GM18520 (cell line): ENCODE measurements at regions not wholly inside any gene's neighbourhood (a gene's known extent, or its start where the extent isn't known, plus 50 kb on each side); places are given as distances from the start of the nearest gene placed in this dataset.
"Not testable (repeated sequence)": the region's sequence is repeated elsewhere in the genome, so short reads cannot be mapped to it uniquely, and the experiment has no call there.

Experiments used
- ATAC-seq: cut with Tn5 transposase; IDR thresholded peaks from one replicate; pipeline ENCODE4 v1.9.1; 2021; ENCODE audit not compliant: unreplicated experiment

- no peak for ATAC-seq
These were observed 201.6 kb upstream of the NANOGP8 start for GRCh38 chr15:35286721-35287120.

DNA sequence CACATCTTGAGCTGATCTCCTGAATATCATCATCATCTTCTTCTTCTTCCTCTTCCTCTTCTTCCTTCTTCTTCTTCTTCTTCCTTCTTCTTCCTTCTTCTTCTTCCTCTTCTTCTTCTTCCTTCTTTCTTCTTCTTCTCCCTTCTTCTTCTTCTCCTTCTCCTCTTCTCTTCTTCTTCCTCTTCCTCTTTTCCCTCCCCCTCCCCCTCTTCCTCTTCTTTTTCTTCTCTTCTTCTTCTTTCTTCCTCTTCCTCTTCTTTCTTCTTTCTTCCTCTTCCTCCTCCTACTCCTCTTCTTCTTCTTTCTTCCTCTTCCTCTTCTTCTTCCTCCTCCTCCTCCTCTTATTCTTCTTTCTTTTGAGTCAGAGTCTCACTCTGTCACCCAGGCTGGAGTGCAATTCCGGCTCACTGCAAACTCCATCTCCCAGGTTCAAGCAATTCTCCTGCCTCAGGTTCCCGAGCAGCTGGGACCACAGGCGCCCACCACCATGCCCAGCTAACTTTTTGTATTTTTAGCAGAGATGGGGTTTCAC lies 197.9 kb upstream of the NANOGP8 start:
- ATAC-seq = no peak

- ATAC-seq = no peak
These were observed 196.4 kb upstream of the NANOGP8 start for GRCh38 chr15:35281515-35281914.

GRCh38 chr15:35279811-35280210 lies 194.7 kb upstream of the NANOGP8 start:
- ATAC-seq = no peak

GRCh38 chr15:35271371-35272043 lies 186.4 kb upstream of the NANOGP8 start:
- ATAC-seq = no peak

DNA sequence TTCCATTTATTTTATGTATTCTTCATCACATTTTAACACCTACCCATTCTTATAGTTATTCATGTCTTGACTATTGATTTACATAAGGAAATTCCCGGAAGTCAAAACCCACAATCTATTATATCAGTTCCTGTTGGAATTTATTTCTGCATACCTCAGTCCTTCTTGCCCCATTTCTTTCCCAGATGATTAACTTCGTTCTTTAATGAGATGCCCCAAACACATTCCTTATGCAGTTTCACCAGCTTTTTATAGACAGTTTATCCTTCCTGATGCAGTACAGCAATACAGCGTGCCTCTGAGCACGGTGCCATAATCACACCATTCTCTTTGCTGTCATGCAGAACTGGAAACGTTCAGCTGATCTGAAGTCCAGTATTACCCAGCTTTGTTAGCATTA lies 175.8 kb upstream of the NANOGP8 start:
- no peak for ATAC-seq

GRCh38 chr15:35260274-35260673 lies 175.2 kb upstream of the NANOGP8 start:
- not testable (repeated sequence) for ATAC-seq

- no peak for ATAC-seq
These were observed 171.5 kb upstream of the NANOGP8 start for GRCh38 chr15:35256551-35256950.

- no peak for ATAC-seq
These were observed 171.0 kb upstream of the NANOGP8 start for GRCh38 chr15:35256141-35256540.

GRCh38 chr15:35254908-35255307 lies 169.8 kb upstream of the NANOGP8 start:
- not testable (repeated sequence) for ATAC-seq

- no peak for ATAC-seq
These were observed 169.0 kb upstream of the NANOGP8 start for GRCh38 chr15:35254062-35254461.

- ATAC-seq = no peak
These were observed 167.3 kb upstream of the NANOGP8 start for GRCh38 chr15:35252351-35252865.

GRCh38 chr15:35247150-35247549 lies 162.1 kb upstream of the NANOGP8 start:
- ATAC-seq = no peak

- ATAC-seq = no peak
These were observed 161.4 kb upstream of the NANOGP8 start for GRCh38 chr15:35246451-35246850.

GRCh38 chr15:35245681-35246080 lies 160.6 kb upstream of the NANOGP8 start:
- ATAC-seq = not testable (repeated sequence)

- no peak for ATAC-seq
These were observed 159.1 kb upstream of the NANOGP8 start for GRCh38 chr15:35244227-35244626.

GRCh38 chr15:35243758-35244157 lies 158.7 kb upstream of the NANOGP8 start:
- ATAC-seq = no peak

GRCh38 chr15:35239693-35240092 lies 154.6 kb upstream of the NANOGP8 start:
- ATAC-seq = not testable (repeated sequence)

- not testable (repeated sequence) for ATAC-seq
These were observed 153.4 kb upstream of the NANOGP8 start for GRCh38 chr15:35238448-35238847.

DNA sequence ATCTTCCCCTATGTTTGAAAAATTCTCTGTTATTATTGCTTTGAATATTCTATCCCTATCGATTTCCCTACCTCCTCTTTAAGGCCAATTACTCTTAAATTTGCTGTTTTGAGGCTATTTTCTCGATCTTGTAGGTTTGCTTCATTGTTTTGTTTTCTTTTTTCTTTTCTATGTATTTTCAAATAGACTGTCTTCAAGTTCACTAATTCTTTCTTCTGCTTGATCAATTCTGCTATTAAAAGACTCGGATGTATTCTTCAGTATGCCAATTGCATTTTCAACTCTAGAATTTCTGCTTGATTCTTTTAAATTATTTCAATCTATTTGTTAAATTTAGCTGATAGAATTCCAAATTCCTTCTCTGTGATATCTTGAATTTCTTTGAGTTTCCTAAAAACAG lies 144.0 kb upstream of the NANOGP8 start:
- ATAC-seq = no peak

GRCh38 chr15:35218215-35218614 lies 133.1 kb upstream of the NANOGP8 start:
- no peak for ATAC-seq

- ATAC-seq = no peak
These were observed 130.0 kb upstream of the NANOGP8 start for GRCh38 chr15:35215093-35215492.
